ENCODE measurements at regions not wholly inside any gene's neighbourhood (a gene's known extent, or its start where the extent isn't known, plus 50 kb on each side); places are given as distances from the start of the nearest gene placed in this dataset.

DNA sequence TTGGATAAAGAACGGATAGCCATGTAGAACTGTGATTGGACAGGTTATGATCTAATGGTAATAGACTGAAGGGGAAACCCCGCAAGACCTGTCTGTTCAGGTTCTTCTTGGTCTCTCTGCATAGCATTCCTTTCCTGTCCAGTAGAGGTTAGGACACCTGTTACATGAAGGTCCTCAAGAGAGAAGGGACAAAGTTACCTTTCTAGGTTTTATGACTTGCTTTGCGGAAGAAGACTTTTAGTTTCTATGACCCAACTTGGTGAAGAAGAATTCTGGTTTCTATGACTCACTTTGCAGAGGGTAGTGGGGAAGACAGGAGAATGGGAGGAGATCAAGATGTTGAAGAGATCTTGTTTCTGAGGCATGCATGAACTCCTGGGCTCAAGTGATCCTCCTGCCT lies 97.9 kb upstream of the C3orf80 start:
- TF ChIP-seq BACH2 (CRISPR knock-in tag; IDR thresholded peaks at IDR 0.05; ENCODE audit: borderline replicate concordance) (no peak), PATZ1 (CRISPR knock-in tag; IDR thresholded peaks at IDR 0.05; ENCODE audit: borderline replicate concordance) (no peak), CREB5 (CRISPR knock-in tag; IDR thresholded peaks at IDR 0.05; ENCODE audit: low read depth) (no peak), TCF4 (CRISPR knock-in tag; IDR thresholded peaks at IDR 0.05; ENCODE audit: borderline replicate concordance) (no peak), CSDC2 (CRISPR knock-in tag; IDR thresholded peaks at IDR 0.05) (no peak), RARB (CRISPR knock-in tag; IDR thresholded peaks at IDR 0.05) (no peak)

All from SK-N-SH treated with all-trans-retinoic acid at 6 μM for 48 hours (cell line).